GM10266 (cell line): ENCODE measurements at regions not wholly inside any gene's neighbourhood (a gene's known extent, or its start where the extent isn't known, plus 50 kb on each side); places are given as distances from the start of the nearest gene placed in this dataset.

Source experiments
- DNase-seq: peaks from one replicate; pipeline ENCODE4 v3.0.0; 2012; ENCODE audit errors: extremely low spot score
- TF ChIP-seq, protein P1 (sequence below): IDR thresholded peaks from 2 replicates; pipeline ENCODE4 v1.5.1; 2012; ENCODE audit warnings: mild to moderate bottlenecking, low read depth; ENCODE audit not compliant: control insufficient read depth, insufficient read depth; ENCODE audit errors: missing control alignments

DNA sequence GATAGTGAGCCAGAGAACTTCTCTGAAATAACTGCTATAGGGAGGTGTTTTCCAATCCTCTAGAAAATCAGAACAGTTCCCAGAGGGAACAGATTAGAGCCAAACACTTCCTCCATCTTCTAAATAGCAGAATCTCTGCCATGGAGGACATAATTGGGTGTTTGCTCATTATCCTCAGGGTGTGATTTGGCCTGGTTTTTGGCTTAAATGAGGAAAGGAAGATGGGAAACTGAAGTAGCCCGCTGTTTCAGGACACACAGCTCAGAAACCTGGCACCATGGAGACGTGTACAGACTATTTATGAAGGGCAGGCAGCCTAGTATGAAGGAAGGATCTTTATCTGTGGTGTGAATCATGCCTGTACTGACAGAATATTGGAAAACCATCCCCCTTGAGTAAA is 231.7 kb upstream of the PRKD1 start:
- TF ChIP-seq, protein P1, sequence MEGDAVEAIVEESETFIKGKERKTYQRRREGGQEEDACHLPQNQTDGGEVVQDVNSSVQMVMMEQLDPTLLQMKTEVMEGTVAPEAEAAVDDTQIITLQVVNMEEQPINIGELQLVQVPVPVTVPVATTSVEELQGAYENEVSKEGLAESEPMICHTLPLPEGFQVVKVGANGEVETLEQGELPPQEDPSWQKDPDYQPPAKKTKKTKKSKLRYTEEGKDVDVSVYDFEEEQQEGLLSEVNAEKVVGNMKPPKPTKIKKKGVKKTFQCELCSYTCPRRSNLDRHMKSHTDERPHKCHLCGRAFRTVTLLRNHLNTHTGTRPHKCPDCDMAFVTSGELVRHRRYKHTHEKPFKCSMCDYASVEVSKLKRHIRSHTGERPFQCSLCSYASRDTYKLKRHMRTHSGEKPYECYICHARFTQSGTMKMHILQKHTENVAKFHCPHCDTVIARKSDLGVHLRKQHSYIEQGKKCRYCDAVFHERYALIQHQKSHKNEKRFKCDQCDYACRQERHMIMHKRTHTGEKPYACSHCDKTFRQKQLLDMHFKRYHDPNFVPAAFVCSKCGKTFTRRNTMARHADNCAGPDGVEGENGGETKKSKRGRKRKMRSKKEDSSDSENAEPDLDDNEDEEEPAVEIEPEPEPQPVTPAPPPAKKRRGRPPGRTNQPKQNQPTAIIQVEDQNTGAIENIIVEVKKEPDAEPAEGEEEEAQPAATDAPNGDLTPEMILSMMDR = no peak
- DNase-seq = no peak

DNA sequence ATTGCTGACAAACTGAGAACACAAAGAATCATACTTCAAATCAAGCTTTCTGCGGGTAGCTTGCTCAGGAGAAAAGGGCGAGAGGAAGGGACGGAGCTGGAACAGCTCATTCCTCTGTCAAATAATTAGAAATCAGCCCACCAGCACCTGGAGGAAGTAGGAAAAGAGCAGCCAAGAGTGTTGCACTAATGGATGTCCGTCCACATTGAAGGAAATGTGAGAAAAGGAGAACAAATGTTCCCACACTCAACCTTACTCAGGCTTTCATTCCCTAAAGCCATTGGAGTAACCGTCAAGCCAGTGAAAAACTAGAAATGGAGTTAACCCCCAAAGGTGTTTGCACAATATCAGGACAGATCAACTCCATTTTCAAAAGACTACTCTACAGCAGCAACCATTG is 233.0 kb upstream of the PRKD1 start:
- DNase-seq = no peak
- TF ChIP-seq, protein P1 = no peak

DNA sequence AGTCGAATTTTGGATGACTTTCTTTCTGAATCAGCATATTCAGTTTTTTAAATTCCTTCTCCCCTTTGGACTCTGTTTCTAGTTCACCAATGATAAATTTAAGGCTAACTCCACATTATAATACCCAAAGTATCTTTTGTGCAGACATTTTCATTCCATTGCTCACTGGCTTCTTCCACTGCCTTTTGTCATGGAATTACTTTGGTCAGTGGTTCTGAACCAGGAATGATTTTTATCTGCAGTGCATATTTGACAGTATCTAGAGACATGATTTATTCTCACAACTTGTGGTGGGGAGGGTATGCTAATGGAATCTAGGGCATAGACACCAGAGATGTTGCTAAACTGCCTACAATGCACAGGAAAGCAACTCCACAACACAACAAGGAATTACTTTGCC is 234.4 kb upstream of the PRKD1 start:
- TF ChIP-seq, protein P1 = no peak
- DNase-seq = no peak

DNA sequence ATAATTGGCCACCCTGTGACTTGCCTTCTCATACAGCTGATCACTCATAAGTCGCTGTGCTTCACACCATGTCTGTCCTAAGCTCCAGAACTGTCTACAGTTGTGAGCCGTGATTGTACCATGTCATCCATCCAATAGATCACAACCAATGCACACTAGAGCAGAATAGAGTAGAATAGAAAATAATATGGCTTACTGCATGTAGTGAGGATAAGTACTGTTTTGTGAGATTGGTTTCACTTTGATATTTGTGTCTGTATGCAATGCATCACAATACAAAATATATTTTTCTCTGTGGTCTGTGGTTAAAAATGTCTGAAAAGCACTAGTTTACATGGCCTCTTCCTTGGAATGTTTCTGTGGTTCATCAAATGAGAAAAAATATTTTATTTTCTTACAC is 237.6 kb upstream of the PRKD1 start:
- TF ChIP-seq, protein P1 = no peak

DNA sequence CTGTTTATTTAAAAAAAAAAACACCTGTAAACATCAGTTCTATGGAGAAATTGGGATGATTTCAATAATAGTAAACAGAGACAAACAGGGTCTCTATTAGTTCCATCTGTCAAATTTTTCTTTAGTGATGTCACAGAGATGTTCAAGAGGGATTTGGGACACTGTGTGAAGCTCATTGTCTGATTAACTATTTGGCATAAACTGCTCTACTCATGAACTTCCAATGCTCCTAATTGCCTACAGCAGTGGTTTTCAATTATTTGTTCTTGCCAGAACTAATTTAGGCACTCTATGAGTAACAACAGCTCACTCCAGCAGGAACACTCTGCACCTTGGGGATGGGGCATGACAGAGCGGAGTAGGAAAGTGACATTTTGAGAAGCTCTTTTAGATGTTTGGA is 250.1 kb upstream of the PRKD1 start:
- no peak for DNase-seq
- TF ChIP-seq, protein P1 = no peak

More for the DNA sequence above, 237.6 kb upstream of the PRKD1 start:
- DNase-seq = no peak

DNA sequence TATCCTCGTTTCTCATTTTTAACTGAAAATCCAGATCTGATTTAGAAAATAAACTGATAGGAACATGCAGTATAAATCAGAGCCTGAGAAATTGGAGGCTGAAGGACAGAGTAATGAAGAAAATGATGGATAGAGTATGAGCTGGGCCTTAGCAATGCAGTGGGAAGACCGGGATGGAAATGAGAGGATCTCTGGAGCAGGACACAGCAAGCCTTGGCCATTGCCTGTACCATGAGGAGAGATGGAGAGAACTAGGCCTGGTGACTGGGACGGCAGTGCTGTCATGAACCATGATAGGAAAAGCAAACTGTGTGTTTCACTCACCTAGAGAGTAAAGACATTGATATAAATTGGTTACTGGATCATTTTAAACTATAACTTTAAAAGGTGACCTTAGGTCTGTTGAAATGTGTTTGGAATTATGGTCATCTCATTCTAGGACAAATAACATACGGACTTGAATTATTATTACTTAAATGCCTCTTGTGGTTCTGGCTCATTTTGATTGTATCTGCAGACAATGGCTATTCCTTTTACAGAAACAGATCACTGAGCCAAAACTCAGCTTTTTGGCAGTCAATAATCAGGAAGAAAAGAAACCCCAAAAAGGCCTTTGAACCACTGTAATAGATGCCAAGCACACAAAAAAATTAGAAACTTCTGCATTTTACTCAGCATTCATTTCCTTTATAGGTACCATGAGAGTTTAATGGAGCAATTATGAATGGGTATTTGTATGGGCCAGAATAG is 251.9 kb upstream of the PRKD1 start:
- no peak for DNase-seq
- TF ChIP-seq, protein P1 = no peak

DNA sequence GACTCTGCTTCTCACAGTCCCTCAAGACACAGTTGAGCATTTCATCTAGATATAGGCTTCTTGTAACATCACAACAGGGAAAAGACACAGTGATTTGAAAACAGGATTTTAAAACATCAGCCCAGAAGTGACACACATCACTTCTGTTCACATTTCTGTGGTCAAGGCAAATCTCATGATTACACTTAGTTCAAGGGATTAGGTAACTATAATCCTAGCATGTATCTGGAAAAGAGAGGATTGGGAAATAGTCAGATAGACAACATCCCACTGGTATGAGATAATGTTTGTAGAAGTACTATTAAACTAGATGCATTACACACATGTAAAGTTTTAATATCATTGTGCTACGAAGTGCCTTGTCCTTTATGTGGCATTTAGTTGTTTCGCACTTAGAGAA is 252.6 kb upstream of the PRKD1 start:
- TF ChIP-seq, protein P1 = no peak

More for the DNA sequence above, 252.6 kb upstream of the PRKD1 start:
- no peak for DNase-seq
